Cardiac septum (tissue), 1 donor: ENCODE measurements at regions not wholly inside any gene's neighbourhood (a gene's known extent, or its start where the extent isn't known, plus 50 kb on each side); places are given as distances from the start of the nearest gene placed in this dataset.

Source experiments
- DNase-seq: peaks from one replicate; pipeline ENCODE4 v3.0.0-alpha.2; 2020; ENCODE audit warnings: low spot score
- intact Hi-C: fragments of 100-400 bp; cut with DNase I; formaldehyde crosslinking; loops from one replicate; pipeline ENCODE4 v1.14.0; 2022
- donor health status: DM: no; HTN: no; CAD: no.

GRCh38 chr10:131652438-131653139 lies 248.2 kb upstream of the PPP2R2D start:
- peak; percentile 65 for DNase-seq
- intact Hi-C loops: no loop called here

DNA sequence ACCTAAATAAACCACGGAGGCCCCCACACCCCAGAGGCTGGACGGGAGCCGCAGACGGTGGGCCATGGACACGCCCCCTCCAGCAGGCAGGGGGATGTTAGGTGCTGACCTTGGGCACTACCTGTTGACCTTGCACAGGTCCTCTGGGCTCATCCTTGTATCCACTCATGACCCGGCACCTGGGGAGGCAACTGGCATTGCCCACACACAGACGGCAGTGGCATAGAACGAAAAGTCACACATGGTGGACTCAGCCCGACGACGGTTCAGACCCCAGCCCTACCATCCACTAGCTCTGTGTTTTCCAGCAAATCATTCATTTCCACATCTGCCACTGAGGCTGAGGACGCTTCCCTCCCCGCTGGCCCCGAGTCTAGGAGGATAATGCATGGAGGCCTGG lies 247.7 kb upstream of the PPP2R2D start:
- intact Hi-C loops: no loop called here
- no peak for DNase-seq

DNA sequence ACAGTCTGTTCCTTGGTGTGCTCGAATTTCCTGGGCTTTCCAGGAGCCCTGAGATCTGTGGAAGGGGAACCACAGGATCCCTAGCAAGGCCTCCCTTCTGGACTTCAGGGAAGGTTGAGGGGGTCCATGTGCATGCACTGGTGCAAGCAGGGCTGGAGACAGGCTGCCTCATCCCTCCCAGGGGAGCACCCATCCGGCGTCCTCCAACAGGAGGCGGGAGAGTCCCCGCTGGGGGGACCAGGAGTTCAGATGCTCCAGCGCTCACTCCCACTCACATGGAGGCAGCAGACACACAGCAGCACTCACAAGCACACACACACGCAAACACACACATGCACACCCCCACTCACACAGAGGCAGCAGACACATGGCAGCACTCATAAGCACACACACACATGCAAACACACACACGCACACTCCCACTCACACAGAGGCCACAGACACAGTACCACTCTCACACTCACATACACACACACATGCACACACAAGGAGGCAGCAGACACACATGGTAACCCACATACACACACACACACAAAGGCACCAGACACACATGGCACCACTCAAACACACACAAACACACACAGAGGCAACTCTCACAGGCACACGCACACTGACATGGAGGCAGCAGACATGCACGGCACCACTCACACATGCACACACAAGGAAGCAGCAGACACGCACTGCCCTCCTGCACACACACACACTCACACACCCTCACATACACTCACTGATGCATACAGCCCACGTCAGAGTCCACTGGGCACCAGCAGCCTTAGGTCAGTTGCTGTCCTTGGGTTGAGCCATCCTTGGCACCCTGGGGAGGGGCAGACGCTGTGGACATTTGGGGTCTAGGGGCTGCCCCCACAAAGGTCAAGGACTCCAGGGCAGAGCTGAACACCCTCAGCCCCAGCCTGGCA lies 247.0 kb upstream of the PPP2R2D start:
- peak; percentile 70 for DNase-seq
- intact Hi-C loops: no loop called here

GRCh38 chr10:131654471-131655087 lies 246.2 kb upstream of the PPP2R2D start:
- peak; percentile 67 for DNase-seq
- intact Hi-C loops: no loop called here

GRCh38 chr10:131655101-131655849 lies 245.5 kb upstream of the PPP2R2D start:
- peak; percentile 75 for DNase-seq
- intact Hi-C loops: no loop called here

- intact Hi-C loops: no loop called here
- DNase-seq: no peak
These were observed 244.8 kb upstream of the PPP2R2D start for GRCh38 chr10:131656009-131656408.

DNA sequence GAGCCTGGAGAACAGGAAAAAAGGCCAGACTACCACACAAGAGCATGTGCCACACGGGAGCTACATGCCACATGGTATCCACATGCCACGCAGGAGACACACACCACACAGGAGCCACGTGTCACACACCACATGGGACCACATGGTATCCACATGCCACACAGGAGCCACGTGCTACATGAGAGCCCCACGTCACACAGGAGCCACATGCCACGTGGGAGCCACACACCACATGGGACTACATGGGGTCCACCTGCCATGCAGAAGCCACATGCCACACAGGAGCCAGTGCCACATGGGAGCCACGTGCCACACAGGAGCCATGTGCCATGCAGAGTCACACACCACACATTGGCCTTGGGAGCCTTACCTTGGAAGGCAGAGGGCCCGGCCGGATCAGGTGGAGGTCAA lies 244.4 kb upstream of the PPP2R2D start:
- DNase-seq: peak; percentile 74
- intact Hi-C loops: no loop called here

GRCh38 chr10:131657318-131657984 lies 243.4 kb upstream of the PPP2R2D start:
- intact Hi-C loops: no loop called here
- DNase-seq: peak; percentile 51

DNA sequence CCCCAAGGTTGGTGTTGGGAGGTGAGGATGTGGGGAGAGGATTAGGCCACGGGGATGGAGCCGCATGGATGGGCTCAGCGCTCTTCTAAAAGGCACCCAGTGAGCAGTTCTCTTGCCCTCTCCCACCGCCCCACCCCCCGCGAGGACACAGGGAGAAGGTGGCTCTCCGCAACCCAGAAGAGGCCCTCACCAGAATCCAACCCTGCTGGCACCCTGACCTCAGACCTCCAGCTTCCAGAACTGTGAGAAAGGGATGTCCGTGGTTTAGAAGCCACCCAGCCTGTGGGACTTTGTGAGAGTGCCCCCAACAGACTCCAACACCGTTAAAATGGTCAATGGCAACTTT lies 242.8 kb upstream of the PPP2R2D start:
- DNase-seq: no peak
- intact Hi-C loops: no loop called here

DNA sequence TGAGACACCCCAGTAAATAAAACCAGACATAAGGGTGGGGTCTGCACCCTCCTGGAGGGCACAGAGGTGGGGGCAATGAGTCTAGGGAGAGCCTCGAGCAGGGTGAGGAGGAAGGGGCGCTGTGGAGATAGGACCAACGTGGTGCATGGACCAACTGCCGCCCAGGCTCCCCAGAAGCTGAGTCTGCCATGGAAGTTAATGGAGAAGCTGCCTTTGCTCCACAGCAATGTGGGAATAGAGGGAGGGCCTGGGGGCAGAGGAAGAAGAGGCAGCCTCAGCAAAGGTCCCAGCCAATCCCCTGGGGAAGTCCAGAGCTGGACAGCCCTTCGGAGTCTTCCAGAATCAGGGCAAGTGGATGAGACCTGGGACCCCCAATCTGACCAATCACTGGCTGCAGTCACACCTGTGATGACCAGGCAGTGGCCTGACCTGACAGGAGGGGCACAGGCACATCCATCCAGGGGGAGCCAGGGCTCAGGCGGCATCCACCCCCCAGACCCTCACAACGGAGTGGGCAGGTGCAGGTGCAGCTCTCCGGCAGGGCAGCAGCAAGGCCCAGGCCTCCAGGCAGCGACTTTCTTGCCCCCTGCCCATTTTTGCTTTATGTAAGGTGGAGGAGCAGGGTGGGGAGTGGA lies 242.2 kb upstream of the PPP2R2D start:
- intact Hi-C loops: no loop called here
- peak; percentile 50 for DNase-seq

DNA sequence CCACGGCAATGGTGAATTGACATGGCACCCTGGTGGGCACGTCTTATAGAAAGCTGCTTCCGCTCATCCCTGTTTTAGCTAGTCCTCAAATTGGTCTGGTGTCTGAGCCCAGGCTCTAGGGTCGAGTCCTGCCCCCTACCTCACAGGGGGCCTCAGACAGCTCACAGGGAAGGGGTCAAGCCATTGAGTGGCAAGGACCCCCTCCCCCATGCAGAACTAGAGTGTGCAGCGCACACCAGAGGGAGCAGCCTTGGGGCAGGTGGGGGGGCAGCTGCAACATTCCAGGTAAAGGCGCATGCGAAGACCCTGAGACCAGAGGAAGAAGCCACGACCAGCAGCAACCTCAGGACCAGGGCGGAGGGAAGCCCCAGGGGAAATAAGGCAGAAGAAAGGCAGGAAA lies 240.4 kb upstream of the PPP2R2D start:
- peak; percentile 31 for DNase-seq
- intact Hi-C loops: no loop called here

DNA sequence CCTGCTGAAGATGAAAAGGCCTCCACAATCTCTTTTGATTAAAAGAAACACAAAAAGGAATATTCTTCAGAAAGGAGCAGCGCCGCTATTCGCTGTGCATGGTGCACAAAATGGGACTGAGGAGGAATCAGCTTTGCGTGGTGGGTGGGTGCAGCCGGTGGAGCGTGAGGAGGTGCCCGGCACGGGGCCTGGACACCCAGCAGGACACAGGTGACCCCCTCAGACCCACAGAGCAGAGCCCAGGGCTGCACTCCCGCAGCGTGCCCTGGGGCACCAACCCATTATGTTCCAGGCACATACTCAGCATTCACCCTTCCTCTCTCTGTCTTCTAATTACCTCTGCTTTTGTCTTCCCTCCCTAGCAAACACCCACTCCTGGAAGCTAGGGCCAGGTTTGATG lies 238.0 kb upstream of the PPP2R2D start:
- intact Hi-C loops: no loop called here
- peak; percentile 20 for DNase-seq

DNA sequence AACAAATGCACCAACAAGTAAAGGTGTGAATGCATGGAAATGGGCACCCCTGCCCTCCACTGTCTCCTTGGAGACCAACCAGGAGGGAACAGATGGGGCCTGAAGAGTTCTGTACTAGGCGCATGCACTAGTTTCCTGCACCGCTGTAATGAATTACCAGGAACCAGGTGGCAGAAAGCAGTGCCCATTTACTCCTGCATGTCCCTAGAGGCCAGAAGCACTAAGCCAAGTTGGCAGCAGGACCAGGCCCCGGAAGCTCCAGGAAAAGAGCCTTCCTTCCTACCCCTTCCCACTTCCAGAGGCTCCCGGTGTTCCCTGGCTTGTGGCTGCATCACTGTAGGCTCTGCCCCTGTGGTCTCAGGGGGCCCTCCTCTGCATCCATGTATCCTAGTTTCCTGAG lies 237.5 kb upstream of the PPP2R2D start:
- intact Hi-C loops: no loop called here
- peak; percentile 54 for DNase-seq

DNA sequence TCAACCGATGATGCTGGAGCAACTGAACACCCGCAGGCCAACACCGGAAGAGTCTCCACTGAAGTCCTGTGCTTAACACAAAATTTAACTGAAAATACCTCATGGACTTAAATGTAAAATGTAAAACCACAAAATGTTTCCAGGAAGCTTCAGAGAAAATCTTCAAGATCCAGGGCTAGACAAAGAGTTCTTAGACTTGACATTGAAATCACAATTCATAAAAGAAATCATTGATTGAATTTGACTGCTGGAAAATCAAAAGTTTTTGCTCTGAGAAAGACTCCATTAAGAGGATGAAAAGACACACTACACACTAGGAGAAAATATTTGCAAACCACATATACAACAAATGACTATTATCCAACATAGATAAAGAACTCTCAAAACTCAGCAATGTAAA lies 234.7 kb upstream of the PPP2R2D start:
- intact Hi-C loops: no loop called here
- no peak for DNase-seq

DNA sequence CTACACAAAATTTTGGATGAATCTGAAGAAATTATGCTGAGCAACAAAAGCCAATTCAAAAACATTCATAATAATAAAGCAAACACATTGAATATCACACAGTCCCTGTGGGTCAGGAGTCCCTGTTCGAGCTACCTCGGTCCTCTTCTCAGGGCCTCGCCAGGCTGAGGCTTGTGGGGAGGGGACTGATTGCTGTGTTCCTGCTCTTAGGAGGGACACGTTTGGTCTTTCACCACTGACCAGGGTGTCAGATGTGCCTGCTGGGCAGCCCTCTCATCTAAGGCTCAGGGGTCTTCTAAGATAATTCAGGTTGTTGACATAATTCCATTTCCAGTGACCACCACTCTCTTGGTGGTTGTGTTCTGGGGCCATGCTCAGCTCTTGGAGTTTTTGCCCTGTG lies 233.8 kb upstream of the PPP2R2D start:
- intact Hi-C loops: no loop called here
- no peak for DNase-seq

DNA sequence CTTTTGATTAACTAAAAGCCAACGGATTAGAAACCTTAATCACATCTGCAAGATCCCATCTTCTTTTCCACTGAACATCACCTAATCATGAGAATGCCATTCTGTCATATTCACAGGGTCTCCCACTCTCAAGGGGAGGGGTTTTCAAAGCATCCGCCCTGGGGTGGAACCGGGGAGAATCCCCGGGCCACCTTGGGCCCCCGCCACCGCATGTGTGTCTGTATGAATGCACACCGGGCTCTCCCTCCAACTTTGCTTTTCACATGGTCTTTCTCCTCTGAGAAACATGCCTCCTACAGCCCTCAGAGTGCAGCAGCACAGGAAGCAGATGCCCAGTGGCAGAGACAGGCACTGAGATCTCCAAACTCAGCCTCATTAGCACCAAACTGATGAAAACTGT lies 233.2 kb upstream of the PPP2R2D start:
- DNase-seq: no peak
- intact Hi-C loops: no loop called here

DNA sequence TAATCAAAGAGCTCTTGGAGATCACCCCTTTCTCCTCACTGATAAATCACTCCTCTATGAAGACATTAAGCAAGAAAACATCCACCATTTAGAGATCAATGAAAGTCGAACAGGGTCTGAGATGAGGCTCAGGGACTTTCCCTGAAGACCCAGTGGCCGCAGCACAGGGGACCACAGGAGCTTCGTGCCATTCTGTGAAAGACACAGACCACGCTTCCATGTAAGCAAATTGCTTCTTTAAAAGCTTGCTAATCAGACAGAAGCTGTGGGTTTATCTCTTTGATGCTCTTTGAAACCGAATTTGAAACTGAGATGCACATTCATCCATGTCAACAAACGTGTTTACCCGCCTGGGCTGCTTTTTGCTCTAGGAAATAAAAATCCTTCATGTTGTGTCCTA lies 231.9 kb upstream of the PPP2R2D start:
- intact Hi-C loops: no loop called here
- no peak for DNase-seq

DNA sequence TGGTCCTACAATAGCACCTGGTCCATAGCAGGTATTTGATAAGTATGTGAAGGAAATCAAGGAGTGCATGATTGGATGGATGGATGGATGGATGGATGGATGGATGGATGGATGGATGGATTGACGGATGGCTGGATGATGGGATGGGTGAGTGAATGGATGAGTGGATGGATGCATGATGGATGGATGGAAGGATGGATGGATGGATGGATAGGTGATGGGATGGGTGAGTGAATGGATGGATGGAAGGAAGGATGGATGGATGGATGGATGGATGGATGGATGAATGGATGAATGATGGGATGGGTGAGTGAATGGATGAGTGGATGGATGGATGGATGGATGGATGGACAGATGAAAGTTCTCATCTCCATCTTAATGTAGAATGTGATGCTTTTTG lies 231.0 kb upstream of the PPP2R2D start:
- intact Hi-C loops: no loop called here
- no peak for DNase-seq

GRCh38 chr10:131670341-131670740 lies 230.5 kb upstream of the PPP2R2D start:
- intact Hi-C loops: no loop called here
- no peak for DNase-seq
